AG04449 (cell line): ENCODE measurements at regions not wholly inside any gene's neighbourhood (a gene's known extent, or its start where the extent isn't known, plus 50 kb on each side); places are given as distances from the start of the nearest gene placed in this dataset.
A peak's percentile ranks its signal among the peaks of the same experiment; 100 is the strongest.

Experiments used
- CTCF ChIA-PET: fragments of 350-600 bp; formaldehyde crosslinking; extraction: SDS; loops from one replicate; lab custom pipeline; 2021; ENCODE audit warnings: antibody characterized with exemption; lab: Yijun Ruan, JAX
- POLR2A ChIA-PET: fragments of 400-600, 350-600 bp; formaldehyde crosslinking; extraction: SDS; loops from one replicate; lab custom pipeline; 2020; ENCODE audit warnings: antibody characterized with exemption, inconsistent platforms; lab: Yijun Ruan, JAX
- DNase-seq: peaks from one replicate; pipeline ENCODE4 v3.0.0-alpha.2; 2010; ENCODE audit warnings: low read depth, low spot score
- H3K4me3 ChIP-seq: 2 replicates; pipeline ENCODE4 v1.5.1; 2011; ENCODE audit warnings: low read depth, mild to moderate bottlenecking, control low read depth, low read length
- TF ChIP-seq, protein P1 (sequence below): IDR thresholded peaks from one replicate; pipeline ENCODE4 v1.5.1; 2011; ENCODE audit warnings: mild to moderate bottlenecking, moderate library complexity, low read length, control low read depth, inconsistent platforms; ENCODE audit not compliant: insufficient read depth; ENCODE audit errors: missing control alignments

GRCh38 chr22:45099961-45100360 lies 63.8 kb upstream of the NUP50 start:
- no peak overlapping the region for H3K4me3 ChIP-seq
- DNase-seq = no peak
- ChIA-PET POLR2A (no interaction called here), CTCF (interaction anchor here (0.7 to 4.0 kb wide), 19 partner anchors 14 to 453 kb away, joined by 3 to 27 read pairs (median 4); partner anchors contain the start of gene NUP50)
- TF ChIP-seq, protein P1, sequence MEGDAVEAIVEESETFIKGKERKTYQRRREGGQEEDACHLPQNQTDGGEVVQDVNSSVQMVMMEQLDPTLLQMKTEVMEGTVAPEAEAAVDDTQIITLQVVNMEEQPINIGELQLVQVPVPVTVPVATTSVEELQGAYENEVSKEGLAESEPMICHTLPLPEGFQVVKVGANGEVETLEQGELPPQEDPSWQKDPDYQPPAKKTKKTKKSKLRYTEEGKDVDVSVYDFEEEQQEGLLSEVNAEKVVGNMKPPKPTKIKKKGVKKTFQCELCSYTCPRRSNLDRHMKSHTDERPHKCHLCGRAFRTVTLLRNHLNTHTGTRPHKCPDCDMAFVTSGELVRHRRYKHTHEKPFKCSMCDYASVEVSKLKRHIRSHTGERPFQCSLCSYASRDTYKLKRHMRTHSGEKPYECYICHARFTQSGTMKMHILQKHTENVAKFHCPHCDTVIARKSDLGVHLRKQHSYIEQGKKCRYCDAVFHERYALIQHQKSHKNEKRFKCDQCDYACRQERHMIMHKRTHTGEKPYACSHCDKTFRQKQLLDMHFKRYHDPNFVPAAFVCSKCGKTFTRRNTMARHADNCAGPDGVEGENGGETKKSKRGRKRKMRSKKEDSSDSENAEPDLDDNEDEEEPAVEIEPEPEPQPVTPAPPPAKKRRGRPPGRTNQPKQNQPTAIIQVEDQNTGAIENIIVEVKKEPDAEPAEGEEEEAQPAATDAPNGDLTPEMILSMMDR = no peak

- CTCF ChIA-PET = interaction anchor here (0.6 to 4.3 kb wide), 48 partner anchors 8 to 451 kb away, joined by 3 to 27 read pairs (median 4); partner anchors contain the start of gene NUP50
- POLR2A ChIA-PET = no interaction called here
- TF ChIP-seq, protein P1 = peak; percentile 84
- H3K4me3 ChIP-seq = no peak overlapping the region
- DNase-seq = no peak
Measured at GRCh38 chr22:45101515-45102227, 62.1 kb upstream of the NUP50 start.

DNA sequence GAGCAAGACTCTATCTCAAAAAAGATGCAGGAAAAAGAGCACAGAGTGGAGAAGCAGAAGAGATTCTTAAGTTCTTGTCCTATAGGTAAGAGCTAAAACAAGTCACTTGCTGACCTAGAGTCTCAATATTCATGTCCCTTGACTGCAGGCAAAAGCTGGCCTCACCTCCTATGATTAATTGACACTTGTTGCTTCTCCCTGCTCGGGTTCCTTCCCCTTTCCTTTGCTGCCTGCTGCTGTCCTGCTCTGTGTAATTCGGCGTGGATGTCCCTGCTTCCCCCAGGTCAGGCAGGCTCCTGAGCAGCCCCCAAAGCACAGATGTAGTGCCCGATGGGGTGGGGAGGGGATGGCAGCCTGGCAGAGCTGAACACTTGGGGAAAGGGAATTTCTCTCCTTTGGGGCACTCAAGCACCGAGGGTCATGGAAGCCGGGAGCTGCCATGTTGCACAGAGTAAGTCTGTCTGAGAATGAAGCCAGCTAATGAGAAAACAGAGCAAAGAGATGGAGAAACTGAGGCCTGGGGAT lies 60.8 kb upstream of the NUP50 start:
- TF ChIP-seq, protein P1 = no peak
- CTCF ChIA-PET = interaction anchor here (0.9 to 4.3 kb wide), 18 partner anchors 10 to 450 kb away, joined by 3 to 27 read pairs (median 6); no protein-coding TSS in a partner anchor
- no peak overlapping the region for H3K4me3 ChIP-seq
- DNase-seq = no peak
- POLR2A ChIA-PET = no interaction called here

- TF ChIP-seq, protein P1 = peak; percentile 14
- no peak overlapping the region for H3K4me3 ChIP-seq
- DNase-seq = no peak
- POLR2A ChIA-PET = no interaction called here
- CTCF ChIA-PET = interaction anchor here (1.2 to 4.3 kb wide), 6 partner anchors 8 to 214 kb away, joined by 3 to 27 read pairs (median 12); no protein-coding TSS in a partner anchor
Measured at GRCh38 chr22:45103756-45104155, 60.0 kb upstream of the NUP50 start.

- ChIA-PET POLR2A (no interaction called here), CTCF (interaction anchor here (2.3 to 4.3 kb wide), 2 partner anchors 9 to 159 kb away, joined by 12 to 23 read pairs; no protein-coding TSS in a partner anchor)
- DNase-seq = no peak
- TF ChIP-seq, protein P1 = no peak
- no peak overlapping the region for H3K4me3 ChIP-seq
Measured at GRCh38 chr22:45104313-45104712, 59.4 kb upstream of the NUP50 start.

GRCh38 chr22:45105281-45105702 lies 58.4 kb upstream of the NUP50 start:
- ChIA-PET POLR2A (no interaction called here), CTCF (interaction anchor here (2.3 kb wide), 1 partner anchor 10 kb away, joined by 12 read pairs; no protein-coding TSS in a partner anchor)
- TF ChIP-seq, protein P1 = no peak
- H3K4me3 ChIP-seq = no peak overlapping the region; the same call in 1 of the 2 replicates
- DNase-seq = peak; percentile 79
